ENCODE measurements at regions not wholly inside any gene's neighbourhood (a gene's known extent, or its start where the extent isn't known, plus 50 kb on each side); places are given as distances from the start of the nearest gene placed in this dataset.
"Not testable (repeated sequence)": the region's sequence is repeated elsewhere in the genome, so short reads cannot be mapped to it uniquely, and the experiment has no call there.

DNA sequence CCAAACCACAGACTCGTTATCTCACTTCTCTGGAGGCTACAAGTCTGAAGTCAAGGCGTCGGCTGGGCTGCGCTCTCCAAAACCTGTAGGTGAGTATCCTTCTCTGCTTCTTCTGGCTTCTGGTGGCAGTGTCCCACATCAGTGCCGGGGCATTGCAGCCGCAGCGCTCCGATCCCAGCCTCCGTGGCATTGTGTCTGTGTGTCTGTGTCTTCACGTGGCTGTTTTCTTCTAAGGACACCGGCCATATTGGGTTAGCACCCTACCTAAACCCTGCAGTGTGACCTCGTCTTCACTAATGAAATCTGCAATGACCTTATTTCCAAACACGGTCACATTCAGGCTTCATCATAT, 584.9 kb upstream of the COBL start:
- no TSS peak for BruUV-seq (replicated peaks)
- no peaks in the 10 kb centered on the region for H3K4me1 ChIP-seq

DNA sequence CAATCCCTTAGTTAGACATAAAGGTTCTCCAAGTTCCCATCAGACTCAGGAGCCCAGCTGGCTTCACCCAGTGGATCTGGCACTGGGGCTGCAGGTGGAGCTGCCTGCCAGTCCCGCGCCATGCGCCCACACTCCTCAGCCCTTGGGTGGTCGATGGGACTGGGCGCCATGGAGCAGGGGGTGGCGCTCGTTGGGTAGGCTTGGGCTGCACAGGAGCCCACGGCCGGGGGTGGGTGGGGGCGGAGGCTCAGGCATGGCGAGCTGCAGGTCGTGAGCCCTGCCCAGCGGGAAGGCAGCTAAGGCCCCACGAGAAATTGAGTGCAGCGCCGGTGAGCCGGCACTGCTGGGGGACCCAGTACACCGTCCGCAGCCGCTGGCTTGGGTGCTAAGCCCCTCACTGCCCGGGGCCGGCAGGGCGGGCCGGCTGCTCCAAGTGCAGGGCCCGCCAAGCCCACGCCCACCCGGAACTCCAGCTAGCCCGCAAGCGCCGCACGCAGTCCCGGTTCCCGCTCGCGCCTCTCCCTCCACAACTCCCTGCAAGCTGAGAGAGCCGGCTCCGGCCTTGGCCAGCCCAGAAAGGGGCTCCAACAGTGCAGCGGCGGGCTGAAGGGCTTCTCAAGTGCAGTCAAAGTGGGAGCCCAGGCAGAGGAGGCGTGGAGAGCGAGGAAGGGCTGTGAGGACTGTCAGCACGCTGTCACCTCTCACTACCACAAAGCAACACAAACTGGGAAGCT, 584.3 kb upstream of the COBL start:
- BruUV-seq (replicated peaks); H3K4me3 ChIP-seq (ENCODE audit: low read depth, low read length); H3K27ac Mint-ChIP-seq (ENCODE audit: unreplicated experiment); intact Hi-C loops (cut with micrococcal nuclease; ENCODE audit: unreplicated experiment); H3K4me3 Mint-ChIP-seq (ENCODE audit: unreplicated experiment); POLR2A ChIA-PET; H3K4me1 ChIP-seq; H3K36me3 Mint-ChIP-seq (ENCODE audit: insufficient read depth, unreplicated experiment); H3K27me3 Mint-ChIP-seq (ENCODE audit: insufficient read depth, unreplicated experiment); DNase-seq; H3K27me3 ChIP-seq (replicated peaks; ENCODE audit: control insufficient read depth, insufficient read depth, low read length); H3K9me3 ChIP-seq; H3K9me3 Mint-ChIP-seq (ENCODE audit: unreplicated experiment); CTCF ChIA-PET; H3K4me1 Mint-ChIP-seq (ENCODE audit: low read depth, unreplicated experiment); H3K36me3 ChIP-seq (ENCODE audit: control insufficient read depth, insufficient read depth, low read length): not testable (repeated sequence)

More for the DNA sequence above, 584.9 kb upstream of the COBL start:
- H3K36me3 ChIP-seq (ENCODE audit: control insufficient read depth, insufficient read depth, low read length) = no peaks in the 10 kb centered on the region
- H3K36me3 Mint-ChIP-seq (ENCODE audit: insufficient read depth, unreplicated experiment) = no peaks in the 10 kb centered on the region
- ChIA-PET CTCF (no interaction called here), POLR2A (no interaction called here)
- H3K4me3 Mint-ChIP-seq (ENCODE audit: unreplicated experiment) = no peak overlapping the region
- intact Hi-C loops (cut with micrococcal nuclease; ENCODE audit: unreplicated experiment) = no loop called here
- no peaks in the 10 kb centered on the region for H3K27me3 ChIP-seq (replicated peaks; ENCODE audit: control insufficient read depth, insufficient read depth, low read length)
- no peak overlapping the region for H3K27ac Mint-ChIP-seq (ENCODE audit: unreplicated experiment)
- no peaks in the 10 kb centered on the region for H3K27me3 Mint-ChIP-seq (ENCODE audit: insufficient read depth, unreplicated experiment)
- H3K9me3 Mint-ChIP-seq (ENCODE audit: unreplicated experiment) = no peaks in the 10 kb centered on the region
- no peak for DNase-seq
- no peak overlapping the region for H3K4me3 ChIP-seq (ENCODE audit: low read depth, low read length)
- TF ChIP-seq, protein P1, sequence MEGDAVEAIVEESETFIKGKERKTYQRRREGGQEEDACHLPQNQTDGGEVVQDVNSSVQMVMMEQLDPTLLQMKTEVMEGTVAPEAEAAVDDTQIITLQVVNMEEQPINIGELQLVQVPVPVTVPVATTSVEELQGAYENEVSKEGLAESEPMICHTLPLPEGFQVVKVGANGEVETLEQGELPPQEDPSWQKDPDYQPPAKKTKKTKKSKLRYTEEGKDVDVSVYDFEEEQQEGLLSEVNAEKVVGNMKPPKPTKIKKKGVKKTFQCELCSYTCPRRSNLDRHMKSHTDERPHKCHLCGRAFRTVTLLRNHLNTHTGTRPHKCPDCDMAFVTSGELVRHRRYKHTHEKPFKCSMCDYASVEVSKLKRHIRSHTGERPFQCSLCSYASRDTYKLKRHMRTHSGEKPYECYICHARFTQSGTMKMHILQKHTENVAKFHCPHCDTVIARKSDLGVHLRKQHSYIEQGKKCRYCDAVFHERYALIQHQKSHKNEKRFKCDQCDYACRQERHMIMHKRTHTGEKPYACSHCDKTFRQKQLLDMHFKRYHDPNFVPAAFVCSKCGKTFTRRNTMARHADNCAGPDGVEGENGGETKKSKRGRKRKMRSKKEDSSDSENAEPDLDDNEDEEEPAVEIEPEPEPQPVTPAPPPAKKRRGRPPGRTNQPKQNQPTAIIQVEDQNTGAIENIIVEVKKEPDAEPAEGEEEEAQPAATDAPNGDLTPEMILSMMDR (IDR thresholded peaks at IDR 0.05; ENCODE audit: insufficient read depth in 1 of 2, low read depth in 1 of 2, low read length in 1 of 2, severe bottlenecking in 1 of 2, unreplicated experiment in 1 of 2) = no peak
- no peaks in the 10 kb centered on the region for H3K4me1 Mint-ChIP-seq (ENCODE audit: low read depth, unreplicated experiment)
- H3K9me3 ChIP-seq = no peaks in the 10 kb centered on the region

DNA sequence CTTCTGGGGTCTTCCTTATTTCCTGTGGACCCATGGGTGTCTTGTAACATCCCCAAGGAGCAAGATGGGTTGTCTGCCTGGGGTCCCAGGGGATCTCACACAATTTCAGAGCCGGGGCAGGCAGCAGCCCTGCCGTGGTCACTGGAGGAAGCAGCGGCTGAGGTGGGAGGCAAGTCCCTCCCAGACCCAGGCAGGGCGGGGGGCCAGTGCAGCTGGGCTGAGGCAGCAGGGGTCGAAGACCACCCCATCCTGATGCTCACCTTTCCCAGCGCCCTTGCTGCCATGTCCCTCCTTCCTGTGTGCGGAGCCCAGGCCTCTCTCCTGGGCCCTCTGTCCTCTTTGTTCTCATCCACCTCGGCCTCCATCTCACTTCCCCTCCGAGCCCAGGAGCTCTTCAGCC, 583.0 kb upstream of the COBL start:
- DNase-seq = no peak
- Mint-ChIP-seq H3K36me3 (ENCODE audit: insufficient read depth, unreplicated experiment) (no peaks in the 10 kb centered on the region), H3K4me3 (ENCODE audit: unreplicated experiment) (no peak overlapping the region), H3K9me3 (ENCODE audit: unreplicated experiment) (no peaks in the 10 kb centered on the region), H3K27me3 (ENCODE audit: insufficient read depth, unreplicated experiment) (no peaks in the 10 kb centered on the region), H3K4me1 (ENCODE audit: low read depth, unreplicated experiment) (no peaks in the 10 kb centered on the region), H3K27ac (ENCODE audit: unreplicated experiment) (no peak overlapping the region)
- no peak overlapping the region for H3K4me3 ChIP-seq (ENCODE audit: low read depth, low read length)
- POLR2A ChIA-PET = no interaction called here
- TF ChIP-seq, protein P1 (IDR thresholded peaks at IDR 0.05; ENCODE audit: insufficient read depth in 1 of 2, low read depth in 1 of 2, low read length in 1 of 2, severe bottlenecking in 1 of 2, unreplicated experiment in 1 of 2) = no peak
- BruUV-seq (replicated peaks) = no TSS peak
- H3K27me3 ChIP-seq (replicated peaks; ENCODE audit: control insufficient read depth, insufficient read depth, low read length) = no peaks in the 10 kb centered on the region
- no peaks in the 10 kb centered on the region for H3K36me3 ChIP-seq (ENCODE audit: control insufficient read depth, insufficient read depth, low read length)
- CTCF ChIA-PET = no interaction called here
- no peaks in the 10 kb centered on the region for H3K9me3 ChIP-seq
- intact Hi-C loops (cut with micrococcal nuclease; ENCODE audit: unreplicated experiment) = no loop called here
- H3K4me1 ChIP-seq = no peaks in the 10 kb centered on the region

DNA sequence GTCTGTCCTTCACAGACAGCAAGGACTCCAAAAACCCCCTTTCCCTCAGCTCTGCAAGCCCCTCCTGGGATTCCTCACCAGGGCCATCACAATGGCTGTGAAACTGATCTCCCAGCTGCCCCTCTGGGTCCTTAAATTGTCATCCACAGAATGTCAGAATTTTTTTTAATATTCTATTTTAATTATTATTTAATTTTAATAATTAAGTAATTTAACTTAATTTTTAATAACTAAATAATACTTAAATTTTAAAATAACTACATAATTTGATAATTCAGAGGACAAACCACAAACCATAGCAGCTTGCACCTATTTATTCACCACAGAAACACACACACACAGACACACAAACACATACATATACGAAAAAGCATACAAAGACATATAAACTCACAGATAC, 565.8 kb upstream of the COBL start:
- H3K27me3 ChIP-seq (replicated peaks; ENCODE audit: control insufficient read depth, insufficient read depth, low read length) = no peaks in the 10 kb centered on the region
- no peak for DNase-seq
- ChIA-PET POLR2A (no interaction called here), CTCF (no interaction called here)
- no peak overlapping the region for H3K4me3 Mint-ChIP-seq (ENCODE audit: unreplicated experiment)
- H3K36me3 ChIP-seq (ENCODE audit: control insufficient read depth, insufficient read depth, low read length) = no peaks in the 10 kb centered on the region
- no peaks in the 10 kb centered on the region for H3K4me1 ChIP-seq
- H3K9me3 ChIP-seq = no peaks in the 10 kb centered on the region
- no TSS peak for BruUV-seq (replicated peaks)
- H3K9me3 Mint-ChIP-seq (ENCODE audit: unreplicated experiment) = peaks cover under 1% of the 10 kb centered on the region
- no peak overlapping the region for H3K27ac Mint-ChIP-seq (ENCODE audit: unreplicated experiment)
- TF ChIP-seq, protein P1 (IDR thresholded peaks at IDR 0.05; ENCODE audit: insufficient read depth in 1 of 2, low read depth in 1 of 2, low read length in 1 of 2, severe bottlenecking in 1 of 2, unreplicated experiment in 1 of 2) = no peak
- intact Hi-C loops (cut with micrococcal nuclease; ENCODE audit: unreplicated experiment) = no loop called here
- no peak overlapping the region for H3K4me3 ChIP-seq (ENCODE audit: low read depth, low read length)
- H3K27me3 Mint-ChIP-seq (ENCODE audit: insufficient read depth, unreplicated experiment) = peaks cover 6% of the 10 kb centered on the region
- H3K4me1 Mint-ChIP-seq (ENCODE audit: low read depth, unreplicated experiment) = no peaks in the 10 kb centered on the region
- no peaks in the 10 kb centered on the region for H3K36me3 Mint-ChIP-seq (ENCODE audit: insufficient read depth, unreplicated experiment)

Measured in Caco-2 (cell line).